ENCODE measurements at regions not wholly inside any gene's neighbourhood (a gene's known extent, or its start where the extent isn't known, plus 50 kb on each side); places are given as distances from the start of the nearest gene placed in this dataset.
"Not testable (repeated sequence)": the region's sequence is repeated elsewhere in the genome, so short reads cannot be mapped to it uniquely, and the experiment has no call there.

GRCh38 chr5:163321511-163321910 lies 115.9 kb upstream of the CCNG1 start:
- no peak for TF ChIP-seq CTCF (IDR thresholded peaks at IDR 0.05)
- H3K4me3 ChIP-seq = no peak overlapping the region
- no peak for DNase-seq (ENCODE audit: low spot score in 2 of 2)
- H3K9me3 ChIP-seq = no peaks in the 10 kb centered on the region
- H3K27ac ChIP-seq = no peak overlapping the region
- H3K27me3 ChIP-seq = no peaks in the 10 kb centered on the region
- intact Hi-C loops (cut with DNase I) = no loop called here
- no peaks in the 10 kb centered on the region for H3K4me1 ChIP-seq
- H3K36me3 ChIP-seq = no peaks in the 10 kb centered on the region

GRCh38 chr5:163330723-163331668 lies 106.4 kb upstream of the CCNG1 start:
- H3K4me3 ChIP-seq = no peak overlapping the region
- no peak for TF ChIP-seq CTCF (IDR thresholded peaks at IDR 0.05)
- intact Hi-C loops (cut with DNase I) = no loop called here

GRCh38 chr5:163336074-163336473 lies 101.3 kb upstream of the CCNG1 start:
- H3K4me3 ChIP-seq; H3K4me1 ChIP-seq; H3K36me3 ChIP-seq; H3K27me3 ChIP-seq; DNase-seq (ENCODE audit: low spot score in 2 of 2); H3K9me3 ChIP-seq; intact Hi-C loops (cut with DNase I); H3K27ac ChIP-seq: not testable (repeated sequence)

More at GRCh38 chr5:163330723-163331668, 106.4 kb upstream of the CCNG1 start:
- Histone ChIP-seq H3K36me3 (no peaks in the 10 kb centered on the region), H3K27ac (no peak overlapping the region), H3K4me1 (no peaks in the 10 kb centered on the region), H3K9me3 (no peaks in the 10 kb centered on the region), H3K27me3 (no peaks in the 10 kb centered on the region)
- no peak for DNase-seq (ENCODE audit: low spot score in 2 of 2)

- Histone ChIP-seq H3K4me1 (no peaks in the 10 kb centered on the region), H3K27me3 (no peaks in the 10 kb centered on the region), H3K9me3 (no peaks in the 10 kb centered on the region), H3K36me3 (no peaks in the 10 kb centered on the region), H3K4me3 (no peak overlapping the region), H3K27ac (no peak overlapping the region)
- intact Hi-C loops (cut with DNase I) = no loop called here
- TF ChIP-seq CTCF (IDR thresholded peaks at IDR 0.05) = no peak
- no peak for DNase-seq (ENCODE audit: low spot score in 2 of 2)
Observed at GRCh38 chr5:163339148-163339547, 98.2 kb upstream of the CCNG1 start.

GRCh38 chr5:163340378-163340777 lies 97.0 kb upstream of the CCNG1 start:
- intact Hi-C loops (cut with DNase I); H3K4me3 ChIP-seq; H3K27me3 ChIP-seq; H3K36me3 ChIP-seq; H3K4me1 ChIP-seq; H3K9me3 ChIP-seq; H3K27ac ChIP-seq; DNase-seq (ENCODE audit: low spot score in 2 of 2): not testable (repeated sequence)

- H3K4me3 ChIP-seq = no peak overlapping the region
- H3K4me1 ChIP-seq = no peaks in the 10 kb centered on the region
Observed at GRCh38 chr5:163342306-163342705, 95.1 kb upstream of the CCNG1 start.

More at GRCh38 chr5:163342306-163342705, 95.1 kb upstream of the CCNG1 start:
- Histone ChIP-seq H3K27ac (no peak overlapping the region), H3K27me3 (no peaks in the 10 kb centered on the region), H3K36me3 (no peaks in the 10 kb centered on the region), H3K9me3 (no peaks in the 10 kb centered on the region)
- intact Hi-C loops (cut with DNase I) = no loop called here
- TF ChIP-seq CTCF (IDR thresholded peaks at IDR 0.05) = no peak
- no peak for DNase-seq (ENCODE audit: low spot score in 2 of 2)
